ENCODE measurements at regions not wholly inside any gene's neighbourhood (a gene's known extent, or its start where the extent isn't known, plus 50 kb on each side); places are given as distances from the start of the nearest gene placed in this dataset.
"Not testable (repeated sequence)": the region's sequence is repeated elsewhere in the genome, so short reads cannot be mapped to it uniquely, and the experiment has no call there.

DNA sequence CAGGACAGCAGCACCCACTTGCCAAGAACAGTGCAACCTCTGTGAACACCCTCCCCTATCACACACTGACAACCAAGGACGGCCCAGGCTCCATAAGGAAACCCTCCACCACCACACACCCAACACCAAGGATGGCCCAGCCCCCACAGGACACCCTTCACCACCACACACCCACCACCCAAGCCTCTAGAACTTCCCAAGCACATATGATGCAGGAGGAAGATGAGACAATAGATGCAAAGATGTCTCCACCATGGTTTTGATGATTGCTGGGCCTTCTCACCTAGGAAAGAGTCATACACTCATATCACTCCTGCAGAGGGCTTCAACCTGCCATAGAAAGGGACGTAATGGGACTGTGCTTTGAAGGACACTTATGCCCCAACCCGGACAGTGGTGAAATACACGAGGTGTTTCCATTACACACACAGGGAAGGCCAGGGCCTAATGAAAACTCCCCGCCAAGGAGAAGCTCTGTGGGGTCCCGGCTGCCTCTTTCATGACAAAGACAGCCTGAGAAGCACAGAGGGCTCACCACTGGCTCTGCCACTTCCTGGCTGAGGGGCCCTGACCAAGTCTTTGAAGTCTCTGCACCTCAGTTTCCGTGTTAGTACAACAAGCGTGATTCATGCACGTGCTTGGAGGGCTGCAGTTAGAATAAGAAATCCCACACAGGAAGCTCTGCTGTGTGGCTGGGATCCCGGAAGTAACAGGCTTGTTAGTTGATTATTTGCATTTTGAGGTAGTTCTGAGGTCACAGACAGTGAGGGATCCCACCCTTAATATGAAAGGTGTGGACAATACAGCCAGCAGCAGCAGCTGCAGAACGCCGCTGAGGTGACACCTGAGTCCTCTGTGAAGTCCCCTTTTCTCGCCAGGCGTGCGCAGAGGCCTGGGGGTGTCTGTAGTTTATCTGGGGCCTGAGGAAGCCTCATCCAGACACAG, 61.9 kb upstream of the ATP12A start:
- DNase-seq = peak; percentile 94

DNA sequence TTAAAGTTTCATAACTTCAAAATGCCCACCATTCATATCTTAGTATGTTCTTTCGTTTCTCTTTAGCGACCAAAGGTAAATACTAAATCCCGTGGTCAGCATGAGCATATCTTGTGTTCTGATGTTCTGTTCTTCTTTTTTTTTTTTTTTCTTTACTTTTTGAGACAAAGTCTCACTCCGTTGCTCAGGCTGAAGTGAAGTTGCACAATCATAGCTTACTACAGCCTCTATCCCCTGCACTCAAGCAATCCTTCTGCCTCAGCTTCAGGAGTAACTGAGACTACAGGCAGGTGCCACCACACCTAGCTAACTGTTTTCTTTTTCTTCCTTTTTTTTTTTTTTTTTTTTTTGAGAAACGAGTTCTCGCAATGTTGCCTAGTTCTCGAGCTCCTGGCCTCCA, 60.9 kb upstream of the ATP12A start:
- DNase-seq = no peak

DNA sequence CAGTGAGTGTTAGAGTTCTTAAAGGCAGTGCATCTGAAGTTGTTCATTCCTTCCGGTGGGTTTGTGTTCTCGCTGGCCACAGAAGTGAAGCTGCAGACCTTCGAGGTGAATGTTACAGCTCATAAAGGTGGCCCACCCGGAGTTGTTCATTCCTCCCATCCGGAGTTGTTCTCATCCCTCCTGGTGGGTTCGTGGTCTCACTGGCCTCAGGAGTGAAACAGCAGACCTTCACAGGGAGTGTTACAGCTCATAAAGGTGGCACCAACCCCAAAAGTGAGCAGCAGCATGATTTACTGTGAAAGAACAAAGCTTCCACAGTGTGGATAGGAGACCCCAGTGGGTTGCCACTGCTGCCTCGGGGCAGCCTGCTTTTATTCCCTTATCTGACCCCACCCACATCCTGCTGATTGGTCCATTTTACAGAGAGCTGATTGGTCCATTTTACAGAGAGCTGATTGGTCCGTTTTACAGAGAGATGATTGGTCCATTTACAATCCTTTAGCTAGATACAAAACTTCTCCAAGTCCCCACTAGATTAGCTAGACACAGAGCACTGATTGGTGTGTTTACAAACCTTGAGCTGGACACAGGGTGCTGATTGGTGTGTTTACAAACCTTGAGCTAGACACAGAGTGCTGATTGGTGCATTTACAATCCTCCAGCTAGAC, 57.6 kb upstream of the ATP12A start:
- not testable (repeated sequence) for DNase-seq

- DNase-seq = no peak
These were observed 57.0 kb upstream of the ATP12A start for GRCh38 chr13:24623149-24623665.

DNA sequence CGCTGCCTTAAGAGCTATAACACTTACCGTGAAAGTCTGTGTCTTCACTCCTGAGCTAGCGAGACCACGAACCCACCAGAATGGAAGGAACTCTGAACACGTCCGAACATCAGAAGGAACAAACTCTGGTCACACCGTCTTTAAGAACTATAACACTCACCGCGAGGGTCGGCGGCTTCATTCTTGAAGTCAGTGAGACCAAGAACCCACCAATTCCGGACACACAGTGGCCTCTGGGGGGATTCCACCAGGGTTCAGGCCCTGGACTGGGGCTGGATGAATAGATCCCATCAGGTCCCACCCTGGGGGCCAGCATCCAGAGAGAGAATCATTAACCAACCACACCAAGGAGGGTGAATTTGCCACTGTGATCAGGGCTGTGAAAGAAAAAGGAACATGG, 55.8 kb upstream of the ATP12A start:
- DNase-seq = no peak

DNA sequence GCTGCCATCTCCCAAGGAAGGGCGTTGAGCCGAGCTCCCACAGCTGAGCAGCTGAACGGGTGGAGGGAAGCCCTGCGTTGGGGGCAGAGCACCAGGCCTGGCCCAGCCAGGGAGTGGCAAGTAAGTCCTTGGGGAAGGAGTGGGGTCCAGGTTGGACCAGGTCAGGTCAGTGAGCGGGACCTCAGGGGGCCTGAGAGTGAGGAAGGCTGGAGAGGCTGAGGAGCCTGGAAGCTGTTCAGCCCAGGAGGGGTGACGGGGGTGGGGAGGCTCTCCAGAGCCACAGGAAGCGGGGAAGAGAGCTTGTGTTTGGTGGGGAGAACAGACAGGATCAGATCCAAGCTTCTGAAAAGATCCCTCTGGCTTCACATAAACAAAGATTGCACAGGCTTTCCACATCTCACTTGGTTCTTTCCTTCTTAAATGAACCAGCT, 55.4 kb upstream of the ATP12A start:
- DNase-seq = no peak

- peak; percentile 69 for DNase-seq
These were observed 54.9 kb upstream of the ATP12A start for GRCh38 chr13:24625331-24625731.

- peak; percentile 58 for DNase-seq
These were observed 54.0 kb upstream of the ATP12A start for GRCh38 chr13:24625870-24626849.

DNA sequence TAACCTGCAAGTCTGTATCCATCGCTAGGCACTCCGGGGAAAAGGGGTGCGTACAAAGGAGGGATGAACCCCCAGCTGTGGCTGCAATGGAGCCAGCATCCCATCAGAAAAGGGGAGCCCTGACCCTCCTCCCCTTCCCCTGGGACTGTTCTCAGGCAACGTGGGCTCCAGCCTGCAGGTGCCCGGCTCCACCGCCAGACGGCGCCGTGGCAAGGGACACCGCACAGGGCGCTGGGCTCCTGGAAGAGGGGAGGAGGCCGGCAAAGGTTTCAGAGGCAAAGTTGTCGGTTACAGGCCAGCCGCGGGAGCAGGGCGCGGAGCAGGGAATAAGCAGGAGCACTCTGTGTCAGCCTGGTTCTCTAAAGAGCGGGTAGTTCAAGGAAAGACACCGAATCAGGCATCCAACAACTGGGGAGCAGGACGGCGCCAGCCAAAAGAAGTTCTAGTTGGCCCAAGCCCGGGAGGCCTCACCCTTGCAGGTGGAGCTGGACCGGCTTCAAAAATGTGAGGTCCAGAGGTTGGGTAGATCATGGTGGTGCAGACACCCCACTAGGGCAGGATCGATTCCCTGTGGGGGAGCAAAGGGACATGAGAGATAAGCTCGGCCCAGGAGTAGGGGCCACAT, 53.0 kb upstream of the ATP12A start:
- DNase-seq = no peak

DNA sequence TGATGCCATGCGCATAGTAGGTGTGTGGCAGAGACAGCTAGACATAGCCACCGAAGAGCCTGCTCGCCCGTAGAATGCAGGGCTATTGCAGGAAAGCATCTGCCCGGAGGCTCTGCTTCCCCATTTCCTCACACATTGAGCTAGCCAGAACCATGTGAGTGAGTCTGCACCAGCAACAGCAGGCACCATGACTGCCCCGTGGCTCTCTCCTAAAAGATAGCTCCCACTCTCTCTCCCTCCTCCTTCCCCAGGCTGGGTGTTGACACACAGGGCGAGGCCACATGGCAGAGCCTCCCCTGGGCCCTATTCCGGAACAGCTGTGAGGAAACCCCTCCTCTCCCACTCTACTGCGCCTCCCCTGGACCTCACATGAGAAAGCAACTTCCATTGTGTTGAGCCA, 52.3 kb upstream of the ATP12A start:
- DNase-seq = no peak

DNA sequence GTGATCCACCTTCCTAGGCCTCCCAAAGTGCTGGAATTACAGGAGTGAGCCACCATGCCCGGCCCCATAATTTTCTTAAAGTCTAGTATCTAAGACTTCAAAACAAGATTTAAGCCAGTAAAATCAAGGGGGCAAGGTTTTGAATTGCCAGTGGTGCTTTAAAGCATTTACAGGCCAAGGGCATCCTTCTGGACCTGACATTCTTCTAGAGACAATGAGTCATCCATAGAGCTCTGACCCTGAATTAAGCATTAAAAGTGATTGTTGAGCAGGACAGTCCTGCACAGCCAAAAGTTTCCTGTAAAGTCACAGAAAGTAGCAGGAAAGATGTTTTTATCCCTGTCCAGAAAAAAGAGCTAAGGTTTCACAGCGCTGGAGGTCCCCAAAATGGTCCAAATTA, 50.9 kb upstream of the ATP12A start:
- DNase-seq = no peak

DNA sequence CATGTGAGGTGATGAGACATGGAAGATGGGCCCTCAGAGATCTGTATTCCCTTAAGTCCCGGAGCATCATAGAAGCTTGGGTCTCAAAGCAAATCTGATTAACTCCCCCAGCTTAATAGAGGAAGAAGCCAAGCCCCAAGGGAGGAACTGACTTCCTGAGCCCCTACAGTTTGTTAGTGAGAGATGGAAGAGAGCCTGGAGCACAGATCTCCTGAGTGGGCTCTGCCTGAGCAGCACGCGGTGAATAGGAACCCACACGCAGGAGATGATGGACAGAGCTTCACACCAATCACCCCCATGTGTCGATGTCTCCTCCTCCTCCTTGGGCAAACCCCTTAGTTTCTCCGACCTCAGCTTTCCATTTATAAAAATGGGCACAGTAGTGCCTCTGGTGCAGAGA, 50.1 kb upstream of the ATP12A start:
- no peak for DNase-seq
